Fibroblast of skin of right quadriceps (primary cell): ENCODE measurements at regions not wholly inside any gene's neighbourhood (a gene's known extent, or its start where the extent isn't known, plus 50 kb on each side); places are given as distances from the start of the nearest gene placed in this dataset.

Experiments used
- DNase-seq: peaks from one replicate; pipeline ENCODE4 v3.0.0-alpha.2; 2013

DNA sequence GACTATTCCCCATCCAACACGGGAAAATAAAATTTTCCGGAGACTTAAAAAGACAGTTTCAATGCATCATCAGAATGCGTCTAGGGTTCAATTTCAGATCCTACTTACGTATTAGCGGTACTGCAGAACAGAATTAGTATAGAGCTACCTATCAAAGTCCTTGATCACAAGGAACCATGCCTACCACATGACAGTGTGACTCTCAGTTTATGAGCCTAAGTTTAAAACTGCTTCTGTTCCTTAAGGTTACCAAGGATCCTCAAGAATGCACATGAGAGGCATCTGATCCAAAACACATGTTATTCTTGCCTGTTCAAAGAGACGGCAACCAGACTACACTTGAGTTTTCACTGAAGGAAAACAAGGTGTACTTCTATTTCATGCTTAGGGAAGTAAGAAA, 369.7 kb downstream of the EPHA4 start:
- no peak for DNase-seq

DNA sequence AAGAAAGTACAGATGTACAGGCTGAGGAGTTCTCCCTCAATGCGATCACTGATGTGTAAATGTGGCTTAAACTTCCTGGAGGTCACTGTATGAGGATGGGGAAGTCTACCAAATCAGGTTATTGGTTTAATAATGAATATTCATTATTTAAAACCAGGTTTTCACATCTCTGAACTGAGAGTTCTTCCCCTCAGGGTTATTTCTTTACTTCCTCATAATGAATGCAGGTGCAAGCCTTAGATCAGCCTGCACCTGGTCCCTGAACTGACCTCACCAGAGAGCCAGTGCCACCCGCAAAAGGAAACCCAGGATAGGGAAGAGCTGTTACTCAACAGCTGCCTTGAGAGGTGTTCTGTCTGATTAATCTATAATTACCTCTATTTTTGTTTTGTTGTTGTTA, 369.0 kb downstream of the EPHA4 start:
- DNase-seq = no peak

DNA sequence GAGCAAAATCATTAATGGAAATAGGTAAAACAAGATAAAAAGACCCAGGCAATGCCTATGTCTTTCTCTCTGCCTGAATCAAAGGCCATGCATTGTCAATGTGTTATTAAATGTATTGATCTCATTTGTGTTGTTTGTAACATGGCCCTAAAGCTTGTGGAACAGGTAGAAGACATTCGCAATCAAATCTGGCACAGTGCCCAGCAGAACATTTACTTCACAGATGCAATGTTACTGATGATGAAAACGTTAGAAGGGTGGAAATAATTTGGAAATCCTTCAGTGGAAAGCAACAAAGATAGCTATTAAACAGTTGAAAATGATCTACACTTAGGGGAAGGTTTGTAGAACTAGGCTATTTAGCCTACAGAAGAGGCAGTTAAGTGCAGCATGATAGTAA, 368.2 kb downstream of the EPHA4 start:
- no peak for DNase-seq

DNA sequence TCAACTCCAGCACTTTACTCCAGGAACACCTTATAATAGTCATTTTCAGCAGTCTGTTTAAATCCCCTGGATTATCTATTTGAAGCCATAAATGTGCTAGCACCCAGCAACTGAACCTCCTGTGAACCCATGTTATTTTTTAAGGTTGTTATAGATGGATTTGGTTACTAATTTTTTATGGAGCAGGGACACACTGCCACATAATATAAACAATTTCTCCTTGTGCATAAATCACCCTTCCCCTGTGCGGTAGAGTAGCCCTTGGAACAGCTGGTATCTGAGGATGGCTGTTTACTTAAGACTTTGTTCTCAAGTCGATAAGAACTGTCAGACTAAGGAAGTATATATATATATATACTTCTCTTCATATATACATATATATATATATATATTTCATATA, 367.4 kb downstream of the EPHA4 start:
- no peak for DNase-seq

DNA sequence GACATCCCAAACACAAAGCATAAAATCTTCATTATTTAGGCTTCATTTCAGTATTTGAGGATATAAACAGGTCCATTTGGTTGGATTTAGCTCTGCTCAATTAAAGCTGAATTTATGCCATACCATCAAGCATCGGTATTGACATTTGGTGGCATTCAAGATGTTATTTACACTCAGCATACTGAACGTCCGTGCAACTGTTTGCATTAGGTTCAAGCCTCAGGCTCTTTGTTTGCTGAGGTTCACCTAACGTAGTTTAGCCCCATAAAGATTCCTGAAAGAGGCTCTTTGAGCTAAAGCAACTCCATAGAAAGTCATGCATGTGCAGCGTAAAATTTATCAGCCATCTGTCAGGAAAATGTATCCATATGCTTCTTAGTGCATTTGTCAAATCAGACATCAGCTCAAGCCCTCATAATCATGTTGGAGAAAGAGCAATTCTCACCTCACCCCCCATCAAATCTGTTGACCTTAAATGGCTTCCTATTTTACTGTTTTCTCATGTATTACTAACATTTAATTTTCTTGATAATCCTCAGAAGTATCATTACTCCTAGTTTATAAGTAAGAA, 366.9 kb downstream of the EPHA4 start:
- DNase-seq = no peak

DNA sequence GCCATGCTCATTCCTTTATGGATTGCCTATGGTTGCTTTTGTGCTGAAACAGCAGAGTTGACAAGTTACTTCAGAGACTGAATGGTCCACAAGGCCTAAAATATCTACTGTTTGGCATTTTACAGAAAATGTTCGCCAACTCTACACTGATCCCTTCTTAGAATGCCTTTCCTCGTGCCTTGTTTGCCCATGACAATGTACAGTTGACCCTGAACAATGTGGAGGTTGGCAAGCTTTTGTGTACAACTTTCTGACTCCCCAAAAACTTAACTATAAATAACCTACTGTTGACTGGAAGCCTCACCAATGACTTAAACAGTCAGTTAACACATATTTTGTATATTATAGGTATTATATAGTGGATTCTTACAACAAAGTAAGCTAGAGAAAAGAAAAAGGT, 361.4 kb downstream of the EPHA4 start:
- DNase-seq = no peak

DNA sequence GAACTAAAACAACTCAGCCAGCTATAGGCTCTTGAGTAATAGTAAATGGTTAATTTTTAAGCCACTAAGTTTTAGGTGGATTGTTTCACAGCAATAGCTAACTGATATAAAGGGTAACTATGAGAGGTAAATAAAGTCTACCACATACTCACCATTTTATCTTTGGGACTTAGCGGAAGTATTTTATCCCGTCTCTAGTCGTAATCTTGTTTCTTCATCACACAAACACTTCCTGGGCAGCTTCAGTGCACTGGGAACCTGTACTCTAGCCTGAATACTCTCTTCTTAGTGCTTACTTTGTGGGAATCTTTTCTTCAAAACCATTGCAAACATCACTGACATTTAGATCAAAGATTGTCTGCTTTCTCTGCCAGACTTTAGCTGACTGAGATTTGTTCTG, 360.5 kb downstream of the EPHA4 start:
- no peak for DNase-seq

DNA sequence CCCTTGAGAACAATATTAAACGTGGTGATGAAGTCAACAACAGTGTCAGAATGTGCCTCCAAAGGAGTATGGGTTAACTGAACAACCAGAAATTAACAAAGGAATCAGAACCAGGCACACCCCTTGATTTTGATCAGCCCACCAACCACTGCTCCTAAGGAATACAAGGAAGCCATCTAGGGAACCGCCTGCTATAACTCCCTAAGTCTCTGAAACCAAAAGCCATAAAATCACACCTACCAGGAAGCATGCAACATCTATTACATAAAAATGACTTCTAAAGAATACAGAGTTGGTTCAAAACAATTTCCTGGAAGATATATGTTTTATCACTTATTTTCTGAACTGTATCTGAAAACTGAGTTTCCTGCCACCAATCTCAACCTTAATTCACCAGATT, 360.0 kb downstream of the EPHA4 start:
- DNase-seq = no peak

DNA sequence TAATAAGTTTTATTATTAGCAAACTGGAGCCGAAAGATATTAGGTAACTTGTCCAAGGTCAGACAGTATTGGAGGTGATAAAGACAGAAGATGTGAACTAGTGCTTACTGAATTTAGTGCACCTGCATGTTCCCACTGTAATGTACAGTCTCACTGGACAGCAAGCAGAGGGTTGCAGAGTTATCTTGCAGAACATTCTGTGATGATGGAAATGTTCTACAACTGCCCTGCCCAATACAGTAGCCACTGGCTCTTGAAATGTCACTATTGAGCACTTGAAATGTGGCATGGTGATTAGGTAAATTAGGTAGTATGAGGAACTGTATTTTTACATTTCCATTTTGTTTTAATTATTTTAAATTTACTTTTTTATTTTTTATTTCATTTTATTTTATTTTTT, 356.6 kb downstream of the EPHA4 start:
- DNase-seq = no peak

DNA sequence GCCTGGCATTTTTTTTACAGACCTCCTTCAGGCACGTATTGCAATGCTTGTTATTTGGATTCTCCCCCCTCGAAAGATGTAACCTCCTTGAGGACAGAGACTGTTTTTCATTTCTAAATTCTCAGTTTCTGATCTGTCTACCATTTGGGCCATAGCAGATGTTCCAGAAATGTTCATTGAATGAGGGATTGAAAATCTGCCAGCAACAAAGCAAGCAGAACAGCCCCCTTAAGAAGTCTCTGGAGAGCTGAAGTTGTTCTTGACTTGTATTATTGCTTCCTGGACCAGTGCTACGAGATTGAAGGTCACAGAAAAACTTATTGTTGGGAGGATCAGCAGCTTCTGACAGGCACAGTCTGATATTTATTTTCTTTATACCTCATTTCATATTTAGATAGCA, 355.5 kb downstream of the EPHA4 start:
- DNase-seq = no peak

DNA sequence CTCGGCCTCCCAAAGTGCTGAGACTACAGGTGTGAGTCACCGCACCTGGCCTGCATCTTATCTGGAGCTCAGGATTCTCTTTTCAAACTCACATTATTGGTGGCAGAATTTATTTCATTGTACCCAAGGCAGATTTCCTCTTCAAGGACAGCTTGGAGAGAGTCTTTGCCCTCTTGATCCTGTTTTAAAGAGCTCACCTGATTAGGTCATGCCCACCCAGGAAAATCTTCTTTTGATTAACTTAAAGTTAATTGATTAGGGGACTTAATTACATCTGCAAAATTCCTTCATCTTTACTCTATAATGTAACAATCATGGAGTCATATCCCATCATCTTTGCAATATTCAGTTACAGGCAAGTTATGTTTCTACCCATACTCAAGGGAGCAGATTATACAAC, 346.4 kb downstream of the EPHA4 start:
- no peak for DNase-seq

DNA sequence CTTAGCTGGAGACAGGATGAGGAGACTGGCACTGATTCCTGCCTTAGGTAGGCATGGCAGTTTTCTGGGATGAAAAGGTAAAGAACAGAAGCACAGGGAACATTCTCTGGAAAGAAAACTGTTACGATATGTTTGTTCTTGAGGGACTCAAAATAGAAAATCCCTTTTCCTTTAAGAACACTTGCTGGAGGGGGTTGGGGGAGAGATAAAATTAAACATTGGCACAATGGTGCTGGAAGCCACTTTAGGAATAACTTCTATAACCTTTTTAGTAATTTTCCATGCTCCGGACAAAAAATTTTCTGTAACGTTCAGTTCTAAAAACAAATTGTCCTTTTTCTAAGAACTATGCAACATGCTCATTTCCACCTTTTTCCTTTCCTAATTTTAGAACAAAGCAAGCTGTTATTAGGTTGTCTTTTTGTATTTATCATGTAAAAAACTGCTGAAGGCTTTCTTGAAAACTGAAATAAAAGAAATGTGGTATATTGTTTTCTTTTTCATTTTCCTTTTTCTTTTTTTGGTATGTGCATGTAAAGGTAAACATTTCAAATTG, 343.8 kb downstream of the EPHA4 start:
- DNase-seq = no peak

DNA sequence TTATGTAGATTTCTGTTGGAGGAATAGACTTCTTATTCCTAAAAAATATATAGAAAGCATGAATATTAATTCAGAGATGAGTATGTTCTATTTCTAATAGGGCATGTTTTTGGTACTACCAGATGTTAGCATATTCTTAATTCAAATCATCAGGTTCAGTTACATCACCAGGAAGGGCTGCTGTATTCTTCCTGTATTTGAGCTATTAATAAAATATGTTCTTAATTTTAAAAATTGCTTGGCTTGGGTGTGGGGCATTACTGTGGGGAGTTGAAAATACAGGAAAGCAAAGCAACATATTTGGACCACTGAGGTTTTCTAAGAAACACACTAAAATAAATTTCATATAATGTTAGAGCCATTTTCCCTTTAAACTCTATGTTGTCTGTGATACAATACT, 343.0 kb downstream of the EPHA4 start:
- DNase-seq = no peak

DNA sequence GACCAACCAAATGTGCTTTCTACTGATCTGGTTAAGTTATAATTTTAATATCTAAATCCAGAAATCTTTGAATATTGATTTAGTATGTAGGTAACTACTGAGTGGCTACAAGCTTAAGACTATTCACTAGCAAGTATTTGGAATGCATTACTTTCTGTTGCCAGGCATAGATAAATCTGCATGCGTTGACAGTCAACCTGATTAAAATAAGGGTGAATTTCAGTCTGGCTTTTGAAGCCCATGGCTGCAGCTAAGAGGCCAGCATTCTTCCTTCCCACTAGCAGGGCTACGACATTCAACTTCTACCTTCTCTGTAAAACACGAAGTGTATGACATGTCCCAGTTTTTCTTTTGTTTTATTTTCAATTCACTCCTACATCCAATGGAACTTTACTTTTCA, 340.6 kb downstream of the EPHA4 start:
- DNase-seq = no peak

DNA sequence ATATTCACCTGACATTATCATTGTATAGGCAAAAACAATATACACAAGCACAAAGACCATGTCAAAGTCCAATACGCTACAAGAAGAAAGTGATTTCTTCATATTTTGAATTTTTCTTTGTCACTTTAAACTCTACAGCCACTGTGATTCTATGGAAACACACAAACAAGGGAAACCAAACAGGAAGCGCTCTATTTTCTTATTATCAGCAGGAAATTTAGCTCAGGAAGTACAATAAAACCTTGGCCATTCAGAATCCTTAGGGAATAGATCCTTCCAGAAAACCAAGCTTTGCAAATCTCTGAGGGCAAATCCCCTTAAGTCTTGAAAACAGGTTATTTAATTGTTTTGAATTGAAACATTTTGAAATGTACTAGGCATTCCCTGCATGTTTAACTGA, 336.2 kb downstream of the EPHA4 start:
- DNase-seq = no peak

DNA sequence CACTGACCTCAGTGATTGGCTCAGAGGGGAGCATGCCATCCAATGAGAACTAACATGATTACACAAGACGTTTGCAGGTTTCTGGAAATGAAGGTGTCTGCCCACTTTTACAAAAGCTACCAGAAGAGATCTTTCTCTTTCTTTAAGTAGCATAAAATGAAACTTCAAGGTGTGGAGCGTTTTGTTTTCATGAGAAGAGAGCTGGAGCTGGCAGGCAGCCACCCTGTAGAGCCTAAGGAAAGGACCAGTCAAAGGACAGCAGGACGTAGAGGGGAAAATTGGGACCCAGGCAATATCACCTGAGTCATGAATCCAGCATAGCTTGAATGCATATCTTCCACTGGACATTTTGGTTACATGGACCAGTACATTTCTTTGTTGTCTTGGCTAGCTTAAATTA, 331.0 kb downstream of the EPHA4 start:
- DNase-seq = no peak

DNA sequence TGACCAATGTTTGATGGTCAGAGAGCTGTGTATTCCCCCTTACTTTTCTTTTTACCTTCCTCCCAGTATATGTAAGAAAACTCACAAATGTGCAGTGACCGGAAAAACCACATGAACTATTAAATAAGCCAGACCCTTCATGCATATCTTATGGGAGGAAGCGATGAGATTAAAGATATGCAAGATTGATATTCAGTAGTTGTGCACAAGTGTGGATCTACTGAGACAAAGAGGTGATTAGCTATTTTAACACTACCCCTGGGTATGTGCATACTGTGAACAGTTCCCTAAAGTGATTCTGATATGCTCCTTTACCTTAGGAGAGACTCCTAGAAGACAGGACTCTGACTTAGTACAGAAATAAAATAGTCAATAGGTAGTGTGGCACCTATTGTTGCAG, 328.3 kb downstream of the EPHA4 start:
- no peak for DNase-seq

DNA sequence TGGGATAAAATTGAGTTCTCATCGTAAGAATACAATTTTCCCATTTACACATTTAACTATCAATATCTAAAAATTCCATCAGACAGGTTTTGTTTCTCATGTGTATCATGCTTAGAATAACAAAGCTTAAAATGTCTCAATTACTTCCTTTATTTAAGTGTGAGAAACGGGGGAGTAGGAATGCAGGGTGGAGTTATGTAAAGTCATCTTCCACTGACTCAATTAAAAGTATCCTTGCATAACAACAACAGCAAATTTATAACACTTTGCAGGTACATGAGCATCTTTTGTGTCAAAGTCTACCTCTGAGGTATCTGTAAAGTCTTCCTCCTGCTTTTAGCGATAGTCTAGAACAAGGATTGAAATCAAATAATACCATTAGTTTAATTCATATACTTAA, 327.1 kb downstream of the EPHA4 start:
- DNase-seq = no peak

DNA sequence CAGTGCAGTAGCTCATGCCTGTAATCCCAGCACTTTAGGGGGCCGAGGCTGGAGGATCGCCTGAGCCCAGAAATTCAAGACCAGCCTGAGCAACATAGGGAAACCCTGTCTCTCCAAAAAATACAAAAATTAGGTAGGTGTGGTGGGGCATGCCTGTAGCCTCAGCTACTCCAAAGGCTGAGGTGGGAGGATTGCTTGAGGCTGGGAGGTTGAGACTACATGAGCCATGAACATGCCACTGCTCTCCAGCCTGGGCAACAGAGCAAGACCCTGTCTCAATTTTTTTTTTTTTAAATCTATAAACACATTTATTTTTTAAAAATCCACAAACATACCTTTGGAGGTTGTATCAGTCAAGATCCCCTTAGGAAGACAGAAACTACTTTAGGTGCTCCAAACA, 326.3 kb downstream of the EPHA4 start:
- no peak for DNase-seq

DNA sequence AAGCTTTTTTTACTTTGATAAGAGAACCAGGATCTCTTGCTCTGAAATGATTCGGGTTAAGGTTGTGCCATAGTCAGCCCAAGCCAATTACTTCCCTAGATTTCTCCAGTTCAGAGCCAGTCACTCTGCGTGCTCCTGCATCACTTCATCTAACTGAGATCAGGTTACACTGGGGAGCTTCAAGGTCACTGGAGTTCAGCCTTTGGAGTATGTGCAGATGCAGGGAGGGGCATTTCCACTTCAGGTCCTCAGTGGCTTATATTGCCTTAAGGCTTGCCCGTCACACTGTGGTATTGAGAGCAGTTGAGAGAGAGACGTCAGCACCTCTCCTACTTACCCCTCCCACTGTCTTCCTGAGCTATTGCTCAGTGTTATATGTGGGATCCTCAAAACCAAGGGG, 317.8 kb downstream of the EPHA4 start:
- no peak for DNase-seq

DNA sequence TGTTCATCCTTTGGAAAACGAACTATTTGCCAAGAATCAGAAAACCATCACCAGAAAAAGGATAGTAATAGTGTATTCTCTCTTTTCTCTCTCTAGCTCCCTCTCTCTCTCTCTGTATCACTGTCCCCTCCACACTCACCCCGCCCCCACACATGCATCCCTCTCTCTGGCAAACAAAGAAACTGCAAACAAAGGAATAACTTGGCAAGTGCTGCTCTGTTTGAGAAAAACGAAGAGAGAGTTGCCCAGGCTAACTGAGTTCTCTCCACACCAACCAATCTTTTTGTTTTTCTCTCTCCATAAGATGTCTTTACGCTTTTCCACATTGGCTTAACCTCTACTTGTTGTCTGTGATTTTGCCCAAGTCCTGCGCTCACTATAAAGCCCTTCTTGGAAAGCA, 316.2 kb downstream of the EPHA4 start:
- no peak for DNase-seq

DNA sequence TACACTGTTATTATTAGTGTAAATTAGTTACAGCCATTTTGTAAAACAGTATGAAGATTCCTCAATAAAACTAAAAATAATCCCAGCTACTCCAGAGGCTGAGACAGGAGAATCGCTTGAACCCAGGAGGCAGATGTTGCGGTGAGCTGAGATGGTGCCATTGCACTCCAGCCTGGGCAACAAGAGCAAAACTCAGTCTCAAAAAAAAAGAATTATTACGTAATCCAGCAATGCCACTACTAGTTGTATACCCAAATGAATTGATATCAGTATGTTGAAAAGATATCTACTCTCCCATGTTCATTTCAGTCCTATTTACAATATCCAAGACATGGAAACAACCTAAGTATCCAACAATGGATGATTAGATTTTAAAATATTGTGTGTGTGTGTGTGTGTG, 313.6 kb downstream of the EPHA4 start:
- no peak for DNase-seq

DNA sequence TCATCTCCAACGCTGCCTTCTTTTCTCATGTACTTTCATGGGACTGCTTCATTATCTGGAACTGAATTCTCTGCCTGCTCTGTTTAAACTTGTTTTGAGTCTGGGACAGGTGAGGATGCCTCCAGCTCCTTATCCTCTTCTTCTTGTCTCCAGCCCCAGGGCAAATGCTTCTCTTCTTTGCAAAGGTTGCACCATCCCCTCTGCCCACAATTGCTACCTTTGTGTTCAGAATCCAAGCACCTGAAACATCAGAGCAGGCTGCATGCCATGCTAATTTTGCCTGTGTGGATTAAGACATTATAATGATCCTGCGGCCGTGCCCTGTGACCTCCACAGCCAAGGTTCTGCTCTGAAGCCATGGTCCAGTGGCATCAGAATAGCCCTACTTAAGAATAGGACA, 309.5 kb downstream of the EPHA4 start:
- DNase-seq = no peak

DNA sequence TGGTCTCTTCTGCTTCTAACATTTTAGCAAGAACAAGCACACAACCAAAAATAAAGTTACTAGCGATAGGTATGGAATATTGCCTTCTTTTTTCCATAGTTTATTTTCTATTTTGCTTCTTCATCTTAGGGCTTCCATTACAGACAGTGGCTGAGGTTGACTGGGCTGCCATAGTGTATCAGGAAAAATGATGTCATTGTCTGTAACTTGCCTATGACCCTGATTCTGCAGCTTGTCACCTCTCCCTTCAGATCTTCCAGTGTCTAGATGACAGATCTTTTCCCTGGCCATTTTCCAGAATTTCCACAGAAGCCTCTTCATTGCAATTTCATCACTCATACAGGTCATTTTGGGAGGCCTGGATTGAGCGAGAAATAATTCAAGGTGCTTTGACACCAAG, 308.5 kb downstream of the EPHA4 start:
- no peak for DNase-seq

DNA sequence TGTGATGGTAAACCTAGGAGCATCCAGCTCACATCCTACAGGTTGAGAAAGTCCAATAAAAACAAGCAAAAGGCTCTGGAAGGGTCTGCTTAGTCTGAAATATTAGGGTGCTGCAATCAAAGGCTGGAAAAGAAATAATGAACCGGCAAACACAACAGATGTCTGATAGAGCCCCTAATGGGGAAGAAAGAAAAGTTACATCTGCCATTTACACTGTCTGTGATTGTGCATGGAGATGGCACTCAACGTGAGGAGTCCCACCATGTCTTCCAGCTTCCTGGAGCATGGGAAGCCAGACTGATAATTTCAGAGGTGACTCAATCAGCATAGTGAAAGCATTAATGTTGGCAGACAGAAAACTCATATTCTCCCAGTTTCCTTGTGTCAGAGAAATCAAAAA, 307.8 kb downstream of the EPHA4 start:
- DNase-seq = no peak
